Activated CD4-positive, alpha-beta T cell treated with anti-CD3 and anti-CD28 coated beads, Interleukin-2, amount 50 U/mL, for 48 hours (primary cell): ENCODE measurements at regions not wholly inside any gene's neighbourhood (a gene's known extent, or its start where the extent isn't known, plus 50 kb on each side); places are given as distances from the start of the nearest gene placed in this dataset.
"Not testable (repeated sequence)": the region's sequence is repeated elsewhere in the genome, so short reads cannot be mapped to it uniquely, and the experiment has no call there.

Experiments
- DNase-seq, 2 experiments: peaks; one replicate each; pipeline ENCODE4 v3.0.0-alpha.2; 2020

GRCh38 chr9:73053543-73053942 is 98.1 kb upstream of the ANXA1 start:
- no peak for DNase-seq

- no peak for DNase-seq
These were observed 98.2 kb upstream of the ALDH1A1 start for GRCh38 chr9:73050887-73051550.

GRCh38 chr9:73050065-73050816 is 97.4 kb upstream of the ALDH1A1 start:
- DNase-seq, result no peak

- no peak for DNase-seq
These were observed 96.4 kb upstream of the ALDH1A1 start for GRCh38 chr9:73049280-73049679.

GRCh38 chr9:73046769-73047168 is 93.9 kb upstream of the ALDH1A1 start:
- no peak for DNase-seq

GRCh38 chr9:73044776-73045175 is 91.9 kb upstream of the ALDH1A1 start:
- DNase-seq, result not testable (repeated sequence)

- no peak for DNase-seq
These were observed 89.3 kb upstream of the ALDH1A1 start for GRCh38 chr9:73042155-73042554.

GRCh38 chr9:73039271-73040263 is 86.7 kb upstream of the ALDH1A1 start:
- no peak for DNase-seq

GRCh38 chr9:73038613-73039012 is 85.8 kb upstream of the ALDH1A1 start:
- no peak for DNase-seq

- DNase-seq, result no peak
These were observed 85.2 kb upstream of the ALDH1A1 start for GRCh38 chr9:73038089-73038509.

- DNase-seq, result no peak
These were observed 84.8 kb upstream of the ALDH1A1 start for GRCh38 chr9:73037613-73038012.

GRCh38 chr9:73034962-73035361 is 82.1 kb upstream of the ALDH1A1 start:
- no peak for DNase-seq

GRCh38 chr9:73031350-73031749 is 78.5 kb upstream of the ALDH1A1 start:
- no peak for DNase-seq

GRCh38 chr9:73030370-73031030 is 77.6 kb upstream of the ALDH1A1 start:
- DNase-seq, result no peak

GRCh38 chr9:73029346-73029745 is 76.5 kb upstream of the ALDH1A1 start:
- DNase-seq, result no peak

- no peak for DNase-seq
These were observed 73.5 kb upstream of the ALDH1A1 start for GRCh38 chr9:73026375-73026774.

- DNase-seq, result no peak
These were observed 71.8 kb upstream of the ALDH1A1 start for GRCh38 chr9:73024601-73025034.

GRCh38 chr9:73023025-73023541 is 70.2 kb upstream of the ALDH1A1 start:
- peak; percentile 38 to 46 for DNase-seq

- no peak for DNase-seq
These were observed 69.5 kb upstream of the ALDH1A1 start for GRCh38 chr9:73022353-73022752.

- no peak for DNase-seq
These were observed 68.0 kb upstream of the ALDH1A1 start for GRCh38 chr9:73020877-73021276.

- no peak for DNase-seq
These were observed 61.2 kb upstream of the ALDH1A1 start for GRCh38 chr9:73014011-73014410.

- no peak for DNase-seq
These were observed 59.1 kb upstream of the ALDH1A1 start for GRCh38 chr9:73011956-73012355.
